Right lobe of liver (tissue), 6 donors: ENCODE measurements at regions not wholly inside any gene's neighbourhood (a gene's known extent, or its start where the extent isn't known, plus 50 kb on each side); places are given as distances from the start of the nearest gene placed in this dataset.

Experiments
- ATAC-seq, 4 donors: fragments of 200-7000 bp; cut with Tn5 transposase; one replicate each; pipeline ENCODE4 v1.9.1; 2020; ENCODE audit warnings: mild to moderate bottlenecking in 4 of 4, moderate library complexity in 4 of 4
- DNase-seq, 3 donors: peaks; one replicate each; pipeline ENCODE4 v3.0.0-alpha.2; 2020
- H3K27ac ChIP-seq, 3 donors: fragments of 200-600 bp; one replicate each; pipeline ENCODE4 v1.8.0; 2022
- H3K27me3 ChIP-seq, 2 donors: fragments of 200-600 bp; one replicate each; pipeline ENCODE4 v1.8.0; 2022
- H3K36me3 ChIP-seq, 4 donors: fragments of 200-600 bp; sonication (generic) in 1 of 4; one replicate each; pipeline versions ENCODE4 v1.5.1 to v1.8.0; 2017 to 2022; ENCODE audit warnings: control low read depth in 1 of 4
- H3K4me1 ChIP-seq, 4 donors: fragments of 200-600 bp; sonication (generic) in 1 of 4; one replicate each; pipeline versions ENCODE4 v1.5.1 to v1.8.0; 2017 to 2022; ENCODE audit warnings: control low read depth in 1 of 4
- H3K4me3 ChIP-seq, 3 donors: fragments of 200-600 bp; one replicate each; pipeline ENCODE4 v1.8.0; 2022
- H3K9me3 ChIP-seq, 4 donors: fragments of 200-600 bp; sonication (generic) in 1 of 4; one replicate each; pipeline versions ENCODE4 v1.5.1 to v1.8.0; 2017 to 2022; ENCODE audit warnings: control low read depth in 1 of 4
- POLR2A ChIP-seq: fragments of 450-650 bp; IDR thresholded peaks from one replicate; pipeline ENCODE4 v1.6.1; 2017; ENCODE audit warnings: antibody characterized with exemption, mild to moderate bottlenecking
- WGBS: methylation state at CpG from one replicate; pipeline ENCODE4 v1.1.6; 2018; ENCODE audit warnings: low coverage, low lambda C conversion rate; ENCODE audit not compliant: insufficient coverage; ENCODE audit errors: missing lambda C conversion rate; 5-methylcytosine and 5-hydroxymethylcytosine counted together
- intact Hi-C, 2 donors: fragments of 100-400 bp; cut with DNase I; formaldehyde crosslinking; loops; one replicate each; pipeline versions ENCODE4 v1.11.2 to v1.14.1; 2022
- TF ChIP-seq, protein P1 (sequence below), 4 donors: fragments of 200-600 bp in 3 of 4; fragments of 450-650 bp in 1 of 4; IDR thresholded peaks; one replicate each; pipeline versions ENCODE4 v1.5.1 to v1.8.0; 2016 to 2022; ENCODE audit warnings: antibody characterized with exemption in 4 of 4, mild to moderate bottlenecking in 2 of 4
- donor health status: DM: no; HTN: yes; CAD: no.
- donor health status: DM: no; HTN: no; CAD: no.
- donor health status: DM: no; HTN: no; CAD: no.
- donor health status: DM: no; HTN: yes; CAD: no.
- donor health status: DM: no; HTN: yes; CAD: no.

DNA sequence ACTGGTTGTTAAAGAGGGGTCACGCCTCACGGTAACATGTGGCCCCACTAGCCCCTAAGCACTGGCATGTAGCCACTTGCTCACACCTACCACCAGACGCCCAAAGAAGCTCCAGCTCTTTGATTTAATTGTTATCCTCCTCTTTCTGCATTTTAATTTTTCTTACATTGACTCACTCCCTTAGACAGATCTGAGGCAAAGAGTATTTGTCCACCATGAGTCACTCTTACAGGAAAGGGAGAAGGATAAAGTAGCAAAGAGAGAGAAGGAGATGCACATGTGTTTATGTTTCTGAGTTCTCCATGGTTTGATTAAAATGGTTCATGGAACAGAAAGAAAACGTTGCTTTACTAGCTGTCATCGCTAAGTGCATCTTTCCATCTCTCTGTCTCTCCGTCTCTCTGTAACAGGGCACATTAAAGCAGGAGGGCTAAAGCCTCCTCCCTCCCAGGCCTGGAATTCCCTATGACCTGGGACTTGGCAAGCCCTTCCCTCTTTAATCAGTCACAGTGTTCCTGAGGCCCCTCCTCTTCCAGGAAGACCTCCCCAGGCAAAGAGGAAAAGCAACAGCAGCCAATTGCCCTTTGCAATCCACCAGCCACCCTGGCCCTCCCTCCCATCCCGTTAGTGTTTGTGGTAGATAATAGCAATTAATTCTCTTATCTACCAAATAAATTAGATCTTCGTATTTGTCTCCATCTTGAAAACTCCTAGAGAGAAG lies 112.8 kb upstream of the TSHZ2 start:
- TF ChIP-seq, protein P1, sequence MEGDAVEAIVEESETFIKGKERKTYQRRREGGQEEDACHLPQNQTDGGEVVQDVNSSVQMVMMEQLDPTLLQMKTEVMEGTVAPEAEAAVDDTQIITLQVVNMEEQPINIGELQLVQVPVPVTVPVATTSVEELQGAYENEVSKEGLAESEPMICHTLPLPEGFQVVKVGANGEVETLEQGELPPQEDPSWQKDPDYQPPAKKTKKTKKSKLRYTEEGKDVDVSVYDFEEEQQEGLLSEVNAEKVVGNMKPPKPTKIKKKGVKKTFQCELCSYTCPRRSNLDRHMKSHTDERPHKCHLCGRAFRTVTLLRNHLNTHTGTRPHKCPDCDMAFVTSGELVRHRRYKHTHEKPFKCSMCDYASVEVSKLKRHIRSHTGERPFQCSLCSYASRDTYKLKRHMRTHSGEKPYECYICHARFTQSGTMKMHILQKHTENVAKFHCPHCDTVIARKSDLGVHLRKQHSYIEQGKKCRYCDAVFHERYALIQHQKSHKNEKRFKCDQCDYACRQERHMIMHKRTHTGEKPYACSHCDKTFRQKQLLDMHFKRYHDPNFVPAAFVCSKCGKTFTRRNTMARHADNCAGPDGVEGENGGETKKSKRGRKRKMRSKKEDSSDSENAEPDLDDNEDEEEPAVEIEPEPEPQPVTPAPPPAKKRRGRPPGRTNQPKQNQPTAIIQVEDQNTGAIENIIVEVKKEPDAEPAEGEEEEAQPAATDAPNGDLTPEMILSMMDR (IDR thresholded peaks at IDR 0.05): no peak
- peak; percentile 33 for TF ChIP-seq POLR2A
- intact Hi-C loops: no loop called here
- H3K9me3 ChIP-seq: no peaks in the 10 kb centered on the region
- H3K27me3 ChIP-seq: no peaks in the 10 kb centered on the region
- H3K4me1 ChIP-seq: peaks cover 0 to 9% (median 3%) of the 10 kb centered on the region in 4 donors
- WGBS: 31% methylated on average over 8 of the region's 8 CpGs
- peak; percentile 57 to 76 (median 67) for DNase-seq
- H3K36me3 ChIP-seq: no peaks in the 10 kb centered on the region
- H3K4me3 ChIP-seq: no peak overlapping the region
- peak overlapping the region in 1 of 3 donors; percentile 36 for H3K27ac ChIP-seq
- peak; percentile 96 to 99 (median 98) for ATAC-seq

DNA sequence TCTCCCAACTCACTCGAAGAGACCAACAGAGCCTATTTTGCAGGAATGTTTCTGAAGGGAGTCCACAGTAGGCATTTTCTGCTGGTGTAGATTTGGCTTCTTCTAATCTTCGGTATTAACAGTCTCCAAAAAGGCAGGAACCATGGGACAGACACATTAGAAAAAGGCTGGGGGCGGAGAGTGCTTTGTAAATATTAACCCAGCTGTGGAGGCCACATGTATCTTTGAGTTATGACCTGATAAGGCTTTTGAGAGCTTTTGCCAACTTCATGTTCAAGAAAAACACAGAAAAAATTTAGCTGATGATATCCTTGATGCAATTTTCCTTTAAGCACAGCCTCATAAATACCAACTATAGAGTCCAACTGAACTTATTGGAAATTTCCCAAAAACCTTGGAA lies 119.4 kb upstream of the TSHZ2 start:
- intact Hi-C loops: no loop called here
- H3K4me1 ChIP-seq: peaks cover 0 to 10% (median 0%) of the 10 kb centered on the region in 4 donors
- DNase-seq (peak in 1 of 3 donors; percentile 52), ATAC-seq (peak; percentile 74 to 89 (median 82))
- no peaks in the 10 kb centered on the region for H3K9me3 ChIP-seq
- no peak for TF ChIP-seq POLR2A
- TF ChIP-seq, protein P1 (IDR thresholded peaks at IDR 0.05): no peak
- 26% methylated on average over 3 of the region's 3 CpGs for WGBS
- H3K27me3 ChIP-seq: no peaks in the 10 kb centered on the region
- no peaks in the 10 kb centered on the region for H3K36me3 ChIP-seq
- H3K27ac ChIP-seq: peak overlapping the region in 1 of 3 donors; percentile 26
- H3K4me3 ChIP-seq: no peak overlapping the region

- H3K9me3 ChIP-seq: no peaks in the 10 kb centered on the region
- no peak overlapping the region for H3K4me3 ChIP-seq
- no peak for TF ChIP-seq POLR2A
- no peaks in the 10 kb centered on the region for H3K36me3 ChIP-seq
- DNase-seq (no peak), ATAC-seq (no peak)
- 80% methylated on average over 2 of the region's 2 CpGs for WGBS
- H3K4me1 ChIP-seq: peaks cover 0 to 9% (median 0%) of the 10 kb centered on the region in 4 donors
- H3K27me3 ChIP-seq: no peaks in the 10 kb centered on the region
- intact Hi-C loops: no loop called here
- H3K27ac ChIP-seq: no peak overlapping the region
Measured at GRCh38 chr20:52847731-52848359, 124.3 kb upstream of the TSHZ2 start.

GRCh38 chr20:52847029-52847660 lies 125.0 kb upstream of the TSHZ2 start:
- no peak for DNase-seq
- TF ChIP-seq POLR2A: no peak
- TF ChIP-seq, protein P1 (IDR thresholded peaks at IDR 0.05): no peak
- intact Hi-C loops: no loop called here
- 52% methylated on average over 4 of the region's 4 CpGs for WGBS
- Histone ChIP-seq H3K27ac (no peak overlapping the region), H3K4me3 (no peak overlapping the region), H3K27me3 (no peaks in the 10 kb centered on the region), H3K36me3 (no peaks in the 10 kb centered on the region), H3K9me3 (no peaks in the 10 kb centered on the region), H3K4me1 (peaks cover 0 to 2% (median 0%) of the 10 kb centered on the region in 4 donors)
- no peak for ATAC-seq

GRCh38 chr20:52845044-52845443 lies 127.1 kb upstream of the TSHZ2 start:
- intact Hi-C loops: no loop called here
- ATAC-seq (no peak), DNase-seq (no peak)
- Histone ChIP-seq H3K9me3 (no peaks in the 10 kb centered on the region), H3K4me1 (no peaks in the 10 kb centered on the region), H3K27ac (no peak overlapping the region), H3K4me3 (no peak overlapping the region), H3K36me3 (no peaks in the 10 kb centered on the region), H3K27me3 (no peaks in the 10 kb centered on the region)
- TF ChIP-seq, protein P1 (IDR thresholded peaks at IDR 0.05): no peak
- no peak for TF ChIP-seq POLR2A
